ACHN (cell line): ENCODE measurements at regions not wholly inside any gene's neighbourhood (a gene's known extent, or its start where the extent isn't known, plus 50 kb on each side); places are given as distances from the start of the nearest gene placed in this dataset.
"Not testable (repeated sequence)": the region's sequence is repeated elsewhere in the genome, so short reads cannot be mapped to it uniquely, and the experiment has no call there.

Source experiments
- DNase-seq: peaks from one replicate; pipeline ENCODE4 v3.0.0-alpha.2; 2015
- in situ Hi-C: cut with HindIII; loops from 2 replicates; pipeline ENCODE4 v1.10.0; 2017; ENCODE audit warnings: low sequenced_read_pairs, low pct_ligation_motif_present, low pct_unique_long_range_greater_than_20kb

DNA sequence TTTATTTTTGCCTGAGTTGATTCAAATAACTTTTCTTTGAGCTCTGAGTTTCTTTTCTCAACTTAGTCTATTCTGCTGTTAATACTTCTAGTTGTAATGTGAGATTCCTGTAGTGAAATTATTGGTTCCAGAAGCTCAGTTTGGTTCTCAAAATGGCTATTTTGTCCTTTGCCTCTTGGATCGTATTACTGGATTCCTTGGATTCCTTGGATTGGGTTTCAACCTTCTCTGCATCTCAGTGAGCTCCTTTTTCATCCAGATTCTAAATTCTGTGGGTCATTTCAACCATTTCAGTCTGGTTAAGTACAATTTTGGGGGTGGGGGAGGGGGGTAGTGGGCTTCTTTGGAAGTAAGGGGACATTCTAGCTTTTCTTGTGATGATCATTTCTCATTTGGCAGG is 341.1 kb upstream of the CNTN5 start:
- DNase-seq = no peak
- in situ Hi-C loops = no loop called here

DNA sequence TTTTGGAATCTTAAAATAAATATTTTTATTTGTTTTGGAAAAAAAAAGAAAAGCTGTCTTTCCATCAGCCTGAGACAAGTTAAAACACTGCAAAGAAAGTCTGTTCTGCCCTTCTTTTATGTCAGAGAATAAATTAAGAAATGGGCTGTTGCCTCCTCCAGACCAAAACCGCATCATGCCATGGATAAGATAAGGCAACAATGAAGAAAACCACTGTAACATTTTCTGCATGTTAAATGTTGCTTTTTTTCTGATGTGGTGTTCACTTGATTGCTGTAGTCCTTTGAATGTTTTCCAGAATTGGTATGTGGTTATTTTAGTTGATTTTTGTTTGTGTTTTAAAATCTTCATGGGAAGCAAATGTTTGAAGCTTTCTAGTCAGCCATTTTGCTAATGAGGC is 319.2 kb upstream of the CNTN5 start:
- in situ Hi-C loops = no loop called here
- DNase-seq = no peak

DNA sequence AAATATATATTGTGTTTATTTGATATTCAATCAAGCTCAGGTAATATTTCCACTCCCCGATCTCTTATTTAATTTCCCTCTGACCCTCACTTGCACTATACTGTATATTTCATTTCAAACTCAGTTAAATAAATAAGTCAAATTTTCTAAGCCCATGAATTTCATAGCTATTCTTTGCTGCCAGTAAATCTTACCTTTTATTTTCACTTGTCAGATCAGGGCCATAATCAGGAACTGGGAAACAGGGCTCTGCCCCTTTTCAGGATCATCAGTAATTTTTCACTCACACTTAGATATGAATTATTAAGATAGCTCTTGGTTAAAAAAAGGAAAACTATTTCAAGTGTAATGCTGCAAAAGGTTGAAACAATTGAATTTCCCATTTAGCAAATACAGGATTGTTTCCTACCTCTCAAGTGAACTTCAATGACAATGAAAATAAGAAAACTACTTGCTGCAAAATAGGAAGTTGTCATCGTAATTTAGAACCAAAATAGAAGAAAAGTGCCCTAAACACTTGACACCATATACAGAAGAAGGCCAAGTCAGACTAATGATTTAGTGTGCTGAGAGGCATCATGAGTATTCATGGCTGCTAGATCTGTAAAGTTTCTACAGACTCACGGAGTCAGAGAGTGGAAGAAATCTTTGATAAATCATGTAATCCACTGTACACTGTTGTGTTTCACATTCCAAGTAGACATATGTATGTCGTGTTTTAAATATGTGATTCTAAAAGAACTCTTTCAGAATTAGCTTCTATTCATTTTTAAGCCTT is 316.8 kb upstream of the CNTN5 start:
- in situ Hi-C loops = no loop called here

DNA sequence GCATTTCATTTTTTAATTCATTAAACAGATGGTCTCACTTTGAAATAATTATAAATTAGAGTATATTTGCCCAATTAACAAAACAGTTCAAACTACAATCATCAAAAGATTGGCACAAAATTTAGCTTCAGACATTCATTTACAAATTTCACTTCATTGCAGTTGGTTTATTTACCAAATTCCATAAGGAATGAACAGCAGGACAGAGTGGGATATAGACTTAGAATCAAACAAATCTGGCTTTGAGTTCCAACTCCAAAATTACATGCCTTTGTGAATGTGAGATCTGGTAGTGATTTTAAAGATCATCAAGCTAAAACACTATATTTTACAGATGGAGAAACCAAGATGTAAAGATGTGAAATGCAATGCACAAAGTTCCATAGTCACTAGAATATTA is 310.7 kb upstream of the CNTN5 start:
- in situ Hi-C loops = no loop called here
- no peak for DNase-seq

More for the DNA sequence above, 316.8 kb upstream of the CNTN5 start:
- DNase-seq = no peak

DNA sequence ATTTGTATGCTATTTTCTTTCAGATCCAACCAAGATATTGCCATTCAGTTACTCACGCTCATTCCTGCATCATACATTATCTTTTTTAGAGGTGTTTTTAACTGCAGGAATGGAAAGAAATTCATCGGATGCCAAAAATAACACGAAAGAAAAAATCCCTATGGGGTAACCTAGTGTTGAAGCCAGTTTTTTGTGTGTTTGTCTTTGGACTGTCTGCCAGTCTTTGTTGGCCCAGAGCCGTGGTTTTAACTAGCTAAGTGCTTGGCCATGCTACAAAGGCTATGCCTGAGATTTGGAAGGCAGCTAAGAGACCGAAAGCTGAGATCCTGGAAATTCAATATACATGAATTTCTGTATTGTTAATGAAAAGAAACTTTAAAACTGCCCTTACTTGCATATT is 309.8 kb upstream of the CNTN5 start:
- no peak for DNase-seq
- in situ Hi-C loops = no loop called here

DNA sequence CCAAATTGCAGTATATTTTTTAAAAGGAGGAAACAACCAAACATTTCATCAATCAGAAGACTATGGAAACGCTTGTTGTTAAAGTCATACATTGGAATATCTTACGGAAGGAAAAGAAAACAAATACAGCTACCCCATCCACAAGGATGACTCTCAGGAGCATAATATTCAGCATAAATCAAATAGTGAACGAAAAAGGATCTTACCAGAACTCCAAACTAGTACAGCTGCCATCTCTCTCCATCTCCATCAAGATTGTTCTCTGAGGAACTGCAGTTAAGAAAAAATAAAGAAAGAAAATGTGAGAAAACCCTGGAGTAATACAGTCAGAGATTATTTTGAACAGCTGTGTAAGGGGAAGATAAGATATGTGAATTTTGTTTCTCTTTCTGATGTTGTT is 299.8 kb upstream of the CNTN5 start:
- in situ Hi-C loops = no loop called here
- DNase-seq = no peak

DNA sequence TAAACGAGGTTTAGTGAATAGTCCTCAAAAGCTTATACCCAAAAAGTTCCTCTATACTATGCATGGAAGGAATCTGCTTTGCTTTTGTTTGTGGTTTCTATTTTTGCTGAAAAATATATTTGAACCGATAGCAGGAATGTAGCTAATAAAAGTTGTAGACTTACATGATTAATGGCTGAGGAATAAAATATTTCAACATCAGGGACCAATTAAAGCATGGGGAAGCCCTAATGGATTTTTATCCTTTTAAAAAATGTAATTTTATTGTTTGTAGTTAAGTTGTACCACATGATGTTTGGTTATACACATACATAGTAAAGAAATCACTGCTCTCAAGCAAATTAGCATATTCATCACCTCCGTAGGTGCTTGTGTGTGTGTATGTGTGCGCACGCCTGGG is 295.3 kb upstream of the CNTN5 start:
- DNase-seq = no peak
- in situ Hi-C loops = no loop called here

DNA sequence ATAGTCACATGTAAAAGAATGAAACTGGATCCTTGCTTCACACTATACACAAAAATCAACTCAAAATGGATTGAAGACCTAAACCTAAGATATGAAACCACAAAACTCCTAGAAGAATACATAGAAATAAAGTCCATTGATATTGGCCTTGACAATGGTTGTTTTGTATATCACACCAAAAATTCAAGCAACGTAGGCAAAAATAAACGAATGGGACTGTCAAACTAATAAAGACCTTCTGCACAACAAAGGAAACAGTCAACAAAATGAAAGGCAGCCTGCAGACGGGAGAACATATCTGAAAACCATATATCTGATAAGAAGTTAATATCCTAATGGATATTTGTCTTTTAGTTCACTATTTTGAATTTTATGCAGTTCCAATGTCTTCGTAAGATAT is 292.3 kb upstream of the CNTN5 start:
- no peak for DNase-seq

DNA sequence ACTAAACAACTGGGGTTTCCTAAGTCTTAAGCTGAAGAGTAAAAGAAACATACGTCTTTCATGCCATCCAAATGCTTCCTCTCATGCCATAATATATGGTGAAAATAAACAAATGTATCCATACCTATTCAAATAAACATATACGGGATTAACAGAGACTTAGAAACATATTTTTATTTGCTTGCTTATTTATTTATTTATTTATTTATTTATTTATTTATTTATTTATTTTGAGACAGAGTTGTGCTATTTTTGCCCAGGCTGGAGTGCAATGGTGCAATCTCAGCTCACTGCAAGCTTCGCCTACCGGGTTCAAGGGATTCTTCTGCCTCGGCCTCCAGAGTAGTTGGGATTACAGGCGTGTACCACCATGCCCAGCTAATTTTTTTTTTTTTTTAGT is 291.6 kb upstream of the CNTN5 start:
- DNase-seq = no peak
- in situ Hi-C loops = no loop called here

More for the DNA sequence above, 292.3 kb upstream of the CNTN5 start:
- in situ Hi-C loops = no loop called here

DNA sequence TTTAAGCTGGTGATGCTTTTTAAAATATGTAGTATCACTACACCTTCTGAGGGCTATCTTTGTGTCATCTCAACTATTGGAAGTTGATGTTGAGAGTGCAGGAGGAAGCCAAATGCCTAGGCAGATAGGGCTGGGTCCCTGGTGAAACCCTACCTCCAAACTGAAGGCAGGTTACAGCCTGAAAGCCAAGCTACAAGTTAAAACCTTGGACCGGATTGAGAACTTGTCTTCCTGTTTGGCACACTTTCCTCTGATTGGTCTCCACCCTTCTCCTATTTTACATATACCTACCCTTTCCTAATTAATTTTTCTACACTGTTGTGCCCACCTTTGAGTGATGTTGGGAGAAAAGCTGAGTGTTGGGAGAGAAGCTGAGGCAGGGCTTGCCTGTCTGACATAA is 287.8 kb upstream of the CNTN5 start:
- in situ Hi-C loops = no loop called here

DNA sequence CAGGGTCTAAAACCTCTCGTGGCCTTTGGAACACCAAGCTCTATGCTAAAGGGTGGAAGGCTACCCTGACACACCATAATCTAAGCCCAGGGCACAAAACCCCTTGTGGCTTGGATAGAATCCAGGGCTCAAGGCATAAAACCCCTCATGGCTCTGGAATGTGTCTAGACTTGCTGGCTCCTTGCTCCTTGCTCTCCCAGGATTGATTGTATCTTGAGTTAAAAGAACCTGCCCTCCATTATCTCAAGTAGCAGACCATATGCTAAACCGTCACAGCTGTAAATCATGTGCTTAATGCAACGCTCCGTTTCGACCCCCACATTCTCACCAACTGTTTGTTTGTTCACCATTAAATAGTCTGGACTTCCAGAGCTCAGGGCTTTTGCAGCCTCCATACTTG is 287.4 kb upstream of the CNTN5 start:
- in situ Hi-C loops, DNase-seq: not testable (repeated sequence)

More for the DNA sequence above, 287.8 kb upstream of the CNTN5 start:
- DNase-seq = no peak

DNA sequence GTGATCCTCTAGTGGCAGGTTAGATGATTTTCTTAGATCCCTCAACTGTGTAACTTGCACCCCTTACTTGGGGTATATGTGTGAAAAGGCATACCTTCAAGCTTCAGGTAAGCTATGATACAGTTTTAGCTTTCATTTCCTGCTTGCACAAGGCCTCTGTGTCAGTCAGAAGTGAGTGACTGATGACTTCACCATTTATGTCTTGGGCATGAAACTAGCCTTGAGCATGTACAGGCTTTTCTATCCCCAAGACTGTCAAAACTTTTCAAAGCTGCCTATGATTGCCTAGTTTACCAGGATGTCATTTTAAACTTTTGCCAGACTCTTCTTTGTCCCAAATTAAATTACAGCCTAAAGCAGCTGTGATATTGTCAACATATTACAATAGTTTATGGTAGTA is 286.1 kb upstream of the CNTN5 start:
- in situ Hi-C loops = no loop called here
- no peak for DNase-seq

DNA sequence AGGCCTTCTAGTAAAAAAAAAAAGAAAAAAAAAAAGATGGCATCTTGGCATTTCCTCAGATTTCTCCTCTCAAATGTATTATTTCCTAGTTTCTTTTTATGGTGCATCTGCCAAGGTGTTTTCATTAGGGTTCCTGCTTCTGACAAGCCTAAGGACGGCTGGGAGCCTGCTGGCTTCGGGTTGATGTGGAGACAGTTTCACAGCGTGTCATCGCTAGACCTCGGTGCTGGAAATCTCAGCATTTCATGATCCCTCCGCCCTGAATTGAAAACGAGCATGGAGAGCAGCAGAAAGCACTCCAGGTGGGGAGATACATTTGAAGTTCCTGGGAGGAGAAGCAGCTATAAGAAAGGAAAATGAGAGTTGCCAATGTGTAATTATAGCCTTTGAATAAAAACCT is 283.9 kb upstream of the CNTN5 start:
- in situ Hi-C loops = no loop called here
- DNase-seq = no peak

DNA sequence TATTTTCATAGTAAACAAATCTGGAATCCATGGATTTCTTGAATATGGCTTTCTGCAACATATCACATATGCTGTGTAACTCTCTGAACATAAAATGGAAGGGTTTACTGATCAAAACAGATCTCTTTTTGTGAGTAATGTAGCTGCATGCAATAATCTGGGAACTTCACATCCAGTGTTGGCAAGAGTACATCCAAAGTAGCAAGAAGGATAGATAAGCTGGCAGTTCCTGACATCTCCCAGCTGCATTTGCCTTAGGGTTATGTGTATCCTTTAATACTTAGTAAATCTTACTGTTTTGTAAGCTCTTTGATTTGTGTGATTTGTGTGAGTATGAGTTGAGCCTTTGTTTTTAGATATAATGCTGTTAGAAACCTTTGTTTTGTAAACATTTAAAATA is 280.4 kb upstream of the CNTN5 start:
- no peak for DNase-seq
- in situ Hi-C loops = no loop called here

DNA sequence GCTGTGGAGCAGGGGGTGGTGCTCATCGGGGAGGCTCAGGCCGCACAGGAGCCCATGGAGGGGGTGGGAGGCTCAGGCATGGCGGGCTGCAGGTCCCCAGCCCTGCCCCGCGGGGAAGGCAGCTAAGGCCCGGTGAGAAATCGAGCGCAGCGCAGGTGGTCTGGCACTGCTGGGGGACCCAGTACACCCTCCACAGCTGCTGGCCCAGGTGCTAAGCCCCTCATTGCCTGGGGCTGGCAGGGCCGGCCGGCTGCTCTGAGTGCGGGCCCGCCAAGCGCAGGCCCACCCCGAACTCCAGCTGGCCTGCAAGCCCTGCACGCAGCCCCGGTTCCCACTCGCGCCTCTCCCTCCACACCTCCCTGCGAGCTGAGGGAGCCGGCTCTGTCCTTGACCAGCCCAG is 257.3 kb upstream of the CNTN5 start:
- in situ Hi-C loops, DNase-seq: not testable (repeated sequence)

DNA sequence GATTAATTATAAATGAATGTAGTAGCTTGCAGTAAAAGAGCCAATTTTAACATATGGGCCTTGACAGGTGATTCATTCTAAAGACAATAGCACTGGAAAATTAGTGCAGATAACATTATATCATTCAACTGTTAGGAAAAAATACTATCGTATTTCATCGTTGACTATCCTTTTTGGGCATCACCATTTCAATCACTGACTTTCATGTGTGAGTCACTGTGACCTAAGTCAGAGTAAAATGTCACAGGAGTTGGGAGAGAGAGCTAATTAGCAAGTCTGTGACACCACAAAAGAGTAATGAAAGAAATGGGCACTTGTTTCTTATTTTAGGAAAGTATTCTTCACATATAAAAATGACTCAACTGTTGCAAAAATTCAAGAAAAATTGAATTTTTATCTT is 253.8 kb upstream of the CNTN5 start:
- in situ Hi-C loops = no loop called here
- no peak for DNase-seq

DNA sequence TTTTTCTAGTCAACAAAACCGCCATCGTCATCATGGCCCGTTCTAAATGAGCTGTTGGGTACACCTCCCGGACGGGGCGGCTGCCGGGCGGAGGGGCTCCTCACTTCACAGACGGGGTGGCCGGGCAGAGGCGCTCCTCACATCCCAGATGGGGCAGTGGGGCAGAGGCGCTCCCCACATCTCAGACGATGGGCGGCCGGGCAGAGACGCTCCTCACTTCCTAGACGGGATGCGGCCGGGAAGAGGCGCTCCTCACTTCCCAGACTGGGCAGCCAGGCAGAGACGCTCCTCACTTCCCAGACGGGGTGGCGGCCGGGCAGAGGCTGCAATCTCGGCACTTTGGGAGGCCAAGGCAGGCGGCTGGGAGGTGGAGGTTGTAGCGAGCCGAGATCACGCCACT is 250.7 kb upstream of the CNTN5 start:
- DNase-seq, in situ Hi-C loops: not testable (repeated sequence)

DNA sequence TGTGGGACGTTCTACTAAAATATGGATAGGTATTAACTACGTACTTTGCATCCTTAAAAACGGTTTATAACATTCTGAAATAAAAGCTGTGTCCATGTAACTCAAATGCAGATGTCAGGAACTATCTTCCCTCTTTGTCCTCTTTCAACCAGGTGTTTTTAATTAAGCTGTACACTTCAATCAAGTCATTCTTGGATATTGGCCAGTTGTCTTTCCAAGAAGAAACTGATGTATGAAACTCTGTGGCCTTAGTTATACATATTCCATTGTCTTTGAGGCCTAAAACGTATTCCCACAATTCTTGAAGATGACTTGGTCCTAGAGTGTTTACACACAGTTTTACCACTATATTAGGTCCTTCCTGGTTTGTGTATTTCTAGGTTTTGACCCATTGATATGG is 249.0 kb upstream of the CNTN5 start:
- no peak for DNase-seq
- in situ Hi-C loops = no loop called here

DNA sequence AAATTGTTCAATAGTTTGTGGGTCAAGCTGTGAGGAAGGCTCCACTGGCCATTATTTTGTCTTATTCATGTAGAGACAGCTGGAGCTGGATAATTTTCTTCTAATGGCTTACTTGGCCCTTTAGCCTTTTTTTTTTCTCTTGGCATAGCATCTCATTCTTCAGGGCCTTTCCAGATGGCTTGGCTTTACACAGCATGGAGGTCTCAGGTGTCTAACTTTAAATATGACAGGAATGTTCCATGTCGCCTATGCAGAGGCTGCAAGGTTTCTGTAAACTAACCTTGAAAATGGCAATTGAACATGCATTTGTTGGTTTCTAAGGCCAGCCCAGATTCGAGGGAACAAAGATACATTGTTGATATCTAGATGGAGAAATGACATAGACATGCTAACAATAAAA is 247.9 kb upstream of the CNTN5 start:
- DNase-seq = no peak
- in situ Hi-C loops = no loop called here

DNA sequence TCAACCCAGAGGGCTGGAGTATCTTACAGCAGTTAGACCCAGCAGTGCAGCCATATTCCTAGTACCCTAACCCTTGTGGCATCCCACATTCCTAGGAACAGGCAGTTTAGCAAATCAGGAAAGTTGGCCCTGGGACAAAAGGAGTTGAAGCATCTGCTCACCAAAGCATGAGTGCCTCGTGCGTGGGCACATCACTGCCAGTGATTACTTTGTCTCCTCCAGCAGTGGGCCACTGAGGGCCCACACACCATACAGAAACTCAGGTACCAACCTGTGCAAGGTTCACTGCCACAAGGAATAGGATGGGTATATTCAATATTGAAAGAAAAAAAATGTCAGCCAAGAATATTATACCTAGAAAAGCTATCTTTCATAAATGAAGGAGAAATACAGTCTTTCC is 227.5 kb upstream of the CNTN5 start:
- in situ Hi-C loops = no loop called here

DNA sequence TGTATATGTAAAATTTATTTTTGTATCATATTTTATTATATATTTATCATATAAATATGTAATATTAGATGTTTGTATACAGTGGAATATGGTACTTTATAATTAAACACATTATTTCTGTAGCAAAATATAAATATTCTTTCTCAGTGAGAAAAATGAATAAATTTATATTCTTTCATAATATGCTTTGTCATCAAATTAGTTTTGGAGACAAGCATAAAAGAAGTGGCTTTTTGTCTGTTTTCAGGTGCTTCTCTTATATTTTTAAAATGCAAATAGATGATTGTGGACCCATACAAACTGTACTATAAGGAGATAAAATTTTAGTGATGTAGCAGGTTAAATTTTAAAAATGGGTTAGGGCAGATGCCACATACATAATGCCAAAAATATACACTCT is 222.4 kb upstream of the CNTN5 start:
- DNase-seq = no peak
- in situ Hi-C loops = no loop called here

More for the DNA sequence above, 227.5 kb upstream of the CNTN5 start:
- DNase-seq = no peak
